ENCODE measurements at regions not wholly inside any gene's neighbourhood (a gene's known extent, or its start where the extent isn't known, plus 50 kb on each side); places are given as distances from the start of the nearest gene placed in this dataset.
"Not testable (repeated sequence)": the region's sequence is repeated elsewhere in the genome, so short reads cannot be mapped to it uniquely, and the experiment has no call there.

GRCh38 chr11:67871168-67871567 lies 132.7 kb downstream of the UNC93B1 start:
- H3K27me3 Mint-ChIP-seq; H3K36me3 Mint-ChIP-seq (ENCODE audit: low read depth); H3K27ac Mint-ChIP-seq; H3K4me3 Mint-ChIP-seq; ATAC-seq; H3K9me3 Mint-ChIP-seq (ENCODE audit: low read depth); CTCF ChIA-PET; H3K4me1 Mint-ChIP-seq; POLR2A ChIA-PET; intact Hi-C loops (cut with DNase I, micrococcal nuclease); DNase-seq: not testable (repeated sequence)

GRCh38 chr11:67862896-67863295 lies 141.0 kb downstream of the UNC93B1 start:
- H3K9me3 Mint-ChIP-seq (ENCODE audit: low read depth); H3K27me3 Mint-ChIP-seq; H3K4me1 Mint-ChIP-seq; ATAC-seq; POLR2A ChIA-PET; H3K4me3 Mint-ChIP-seq; H3K27ac Mint-ChIP-seq; DNase-seq; CTCF ChIA-PET; H3K36me3 Mint-ChIP-seq (ENCODE audit: low read depth): not testable (repeated sequence)
- intact Hi-C loops (cut with DNase I, micrococcal nuclease) = loop anchor here in 1 of 2 experiments (5.0 kb wide), 1 partner anchor 74 kb away; no protein-coding TSS in a partner anchor

- H3K4me1 Mint-ChIP-seq; H3K9me3 Mint-ChIP-seq (ENCODE audit: low read depth); H3K36me3 Mint-ChIP-seq (ENCODE audit: low read depth); H3K27me3 Mint-ChIP-seq; POLR2A ChIA-PET; H3K4me3 Mint-ChIP-seq; ATAC-seq; H3K27ac Mint-ChIP-seq: not testable (repeated sequence)
- CTCF ChIA-PET = interaction anchor here (0.6 to 1.7 kb wide), 2 partner anchors 13 to 96 kb away, joined by 3 to 7 read pairs; no protein-coding TSS in a partner anchor
- peak; percentile 76 for DNase-seq
- intact Hi-C loops (cut with DNase I, micrococcal nuclease) = loop anchor here (5.0 to 10.0 kb wide), 3 partner anchors 78 to 98 kb away; no protein-coding TSS in a partner anchor
These were observed 144.3 kb downstream of the UNC93B1 start for GRCh38 chr11:67859513-67860161.

- H3K4me1 Mint-ChIP-seq; H3K9me3 Mint-ChIP-seq (ENCODE audit: low read depth); POLR2A ChIA-PET; DNase-seq; H3K27ac Mint-ChIP-seq; ATAC-seq; CTCF ChIA-PET; H3K27me3 Mint-ChIP-seq; H3K4me3 Mint-ChIP-seq; H3K36me3 Mint-ChIP-seq (ENCODE audit: low read depth): not testable (repeated sequence)
- intact Hi-C loops (cut with DNase I, micrococcal nuclease) = loop anchor here in 1 of 2 experiments (10.0 kb wide), 1 partner anchor 104 kb away; no protein-coding TSS in a partner anchor
These were observed 153.2 kb downstream of the UNC93B1 start for GRCh38 chr11:67850747-67851146.

- H3K4me1 Mint-ChIP-seq; H3K27ac Mint-ChIP-seq; ATAC-seq; CTCF ChIA-PET; H3K4me3 Mint-ChIP-seq; DNase-seq; H3K27me3 Mint-ChIP-seq; POLR2A ChIA-PET; H3K36me3 Mint-ChIP-seq (ENCODE audit: low read depth); H3K9me3 Mint-ChIP-seq (ENCODE audit: low read depth): not testable (repeated sequence)
- intact Hi-C loops (cut with DNase I, micrococcal nuclease) = loop anchor here in 1 of 2 experiments (10.0 kb wide), 1 partner anchor 105 kb away; no protein-coding TSS in a partner anchor
These were observed 154.1 kb downstream of the UNC93B1 start for GRCh38 chr11:67849766-67850165.

- H3K9me3 Mint-ChIP-seq (ENCODE audit: low read depth); POLR2A ChIA-PET; DNase-seq; H3K36me3 Mint-ChIP-seq (ENCODE audit: low read depth); H3K4me1 Mint-ChIP-seq; H3K4me3 Mint-ChIP-seq; H3K27me3 Mint-ChIP-seq; CTCF ChIA-PET; ATAC-seq; intact Hi-C loops (cut with DNase I, micrococcal nuclease); H3K27ac Mint-ChIP-seq: not testable (repeated sequence)
These were observed 155.7 kb downstream of the UNC93B1 start for GRCh38 chr11:67847896-67848875.

- H3K36me3 Mint-ChIP-seq (ENCODE audit: low read depth); H3K4me1 Mint-ChIP-seq; H3K4me3 Mint-ChIP-seq; H3K27me3 Mint-ChIP-seq; H3K27ac Mint-ChIP-seq; H3K9me3 Mint-ChIP-seq (ENCODE audit: low read depth); CTCF ChIA-PET; POLR2A ChIA-PET; DNase-seq; ATAC-seq; intact Hi-C loops (cut with DNase I, micrococcal nuclease): not testable (repeated sequence)
These were observed 157.6 kb downstream of the UNC93B1 start for GRCh38 chr11:67846303-67846702.

- intact Hi-C loops (cut with DNase I, micrococcal nuclease); H3K4me1 Mint-ChIP-seq: not testable (repeated sequence)
- CTCF ChIA-PET = interaction anchor here (1.3 kb wide), 1 partner anchor 110 kb away, joined by 3 read pairs; no protein-coding TSS in a partner anchor
These were observed 158.6 kb downstream of the UNC93B1 start for GRCh38 chr11:67845296-67845695.

GRCh38 chr11:67840599-67840998 lies 163.3 kb downstream of the UNC93B1 start:
- intact Hi-C loops (cut with DNase I, micrococcal nuclease) = not testable (repeated sequence)

More at GRCh38 chr11:67845296-67845695, 158.6 kb downstream of the UNC93B1 start:
- H3K9me3 Mint-ChIP-seq (ENCODE audit: low read depth); ATAC-seq; H3K4me3 Mint-ChIP-seq; DNase-seq; H3K27ac Mint-ChIP-seq; H3K36me3 Mint-ChIP-seq (ENCODE audit: low read depth); POLR2A ChIA-PET: not testable (repeated sequence)
- peaks cover 15% of the 10 kb centered on the region for H3K27me3 Mint-ChIP-seq

GRCh38 chr11:67830152-67830551 lies 155.7 kb upstream of the ALDH3B2 start:
- ATAC-seq; H3K4me3 Mint-ChIP-seq; H3K4me1 Mint-ChIP-seq; H3K36me3 Mint-ChIP-seq (ENCODE audit: low read depth); H3K9me3 Mint-ChIP-seq (ENCODE audit: low read depth); intact Hi-C loops (cut with DNase I, micrococcal nuclease); DNase-seq; POLR2A ChIA-PET; CTCF ChIA-PET; H3K27ac Mint-ChIP-seq: not testable (repeated sequence)
- peaks cover 23% of the 10 kb centered on the region for H3K27me3 Mint-ChIP-seq

More at GRCh38 chr11:67840599-67840998, 163.3 kb downstream of the UNC93B1 start:
- H3K4me1 Mint-ChIP-seq; CTCF ChIA-PET; ATAC-seq; H3K36me3 Mint-ChIP-seq (ENCODE audit: low read depth); H3K27ac Mint-ChIP-seq; H3K4me3 Mint-ChIP-seq; DNase-seq; H3K9me3 Mint-ChIP-seq (ENCODE audit: low read depth); POLR2A ChIA-PET: not testable (repeated sequence)
- peaks cover 20% of the 10 kb centered on the region for H3K27me3 Mint-ChIP-seq

- H3K4me1 Mint-ChIP-seq; ATAC-seq; H3K9me3 Mint-ChIP-seq (ENCODE audit: low read depth); POLR2A ChIA-PET; H3K36me3 Mint-ChIP-seq (ENCODE audit: low read depth); H3K4me3 Mint-ChIP-seq; DNase-seq; H3K27ac Mint-ChIP-seq; CTCF ChIA-PET; intact Hi-C loops (cut with DNase I, micrococcal nuclease): not testable (repeated sequence)
- H3K27me3 Mint-ChIP-seq = peaks cover 22% of the 10 kb centered on the region
These were observed 152.5 kb upstream of the ALDH3B2 start for GRCh38 chr11:67826951-67827296.

Data from activated CD4-positive, alpha-beta T cell treated with anti-CD3 and anti-CD28 coated beads for 36 hours (primary cell).